NT2/D1 (cell line): ENCODE measurements at regions not wholly inside any gene's neighbourhood (a gene's known extent, or its start where the extent isn't known, plus 50 kb on each side); places are given as distances from the start of the nearest gene placed in this dataset.

Source experiments
- DNase-seq: peaks from one replicate; pipeline ENCODE4 v3.0.0-alpha.2; 2011; ENCODE audit warnings: low read depth, low spot score
- H3K27me3 ChIP-seq: 2 replicates; pipeline ENCODE4 v1.6.0; 2011; ENCODE audit warnings: mild to moderate bottlenecking; ENCODE audit not compliant: insufficient read length, insufficient read depth
- H3K36me3 ChIP-seq: 2 replicates; pipeline ENCODE4 v1.6.1; 2011; ENCODE audit warnings: mild to moderate bottlenecking, low read length, mixed read lengths; ENCODE audit not compliant: insufficient read depth, insufficient read length
- H3K4me1 ChIP-seq: 2 replicates; pipeline ENCODE4 v1.5.1; 2011; ENCODE audit not compliant: insufficient read depth, insufficient read length
- H3K4me3 ChIP-seq: 2 replicates; pipeline ENCODE4 v1.5.1; 2011; ENCODE audit warnings: low read depth; ENCODE audit not compliant: insufficient read length
- H3K9ac ChIP-seq: 2 replicates; pipeline ENCODE4 v1.6.0; 2011; ENCODE audit warnings: low read depth; ENCODE audit not compliant: insufficient read length
- H3K9me3 ChIP-seq: 2 replicates; pipeline ENCODE4 v1.5.1; 2011; ENCODE audit warnings: mild to moderate bottlenecking, low read length; ENCODE audit not compliant: insufficient read depth
- SUZ12 ChIP-seq: IDR thresholded peaks from 2 replicates; pipeline ENCODE4 v1.6.1; 2011; ENCODE audit not compliant: insufficient read length, insufficient read depth; ENCODE audit errors: extremely low read depth
- YY1 ChIP-seq: IDR thresholded peaks from 2 replicates; pipeline ENCODE4 v1.6.1; 2011; ENCODE audit not compliant: insufficient read length, insufficient read depth
- ZNF274 ChIP-seq: IDR thresholded peaks from 2 replicates; pipeline ENCODE4 v1.6.1; 2011; ENCODE audit warnings: mild to moderate bottlenecking, low read depth, low read length

DNA sequence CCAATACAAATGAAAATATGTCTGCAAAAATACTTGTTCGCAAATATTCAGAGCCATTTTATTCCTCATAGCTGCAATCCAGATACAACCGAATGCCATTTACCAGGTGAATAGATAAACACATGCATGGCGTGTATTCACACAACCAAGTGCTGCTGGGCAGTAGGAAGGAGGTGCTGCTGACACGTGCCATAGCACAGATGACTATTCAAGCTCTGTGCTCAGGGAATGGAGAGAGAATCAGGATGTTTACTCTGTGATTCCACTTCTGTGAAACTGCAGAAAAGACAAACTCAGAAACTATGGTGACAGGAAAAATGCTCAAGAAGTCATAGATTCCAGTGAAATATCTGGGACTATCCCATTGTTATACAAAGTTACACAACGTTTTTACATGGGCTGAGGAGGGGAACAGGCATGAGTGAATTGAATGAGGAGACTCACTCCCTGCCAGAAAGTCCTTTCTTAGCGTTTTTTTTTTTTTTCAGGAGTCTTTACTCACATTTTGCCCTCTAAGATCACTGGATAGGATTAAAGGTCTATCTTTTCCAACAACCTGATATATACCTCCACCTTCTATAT lies 152.9 kb upstream of the NDN start:
- Histone ChIP-seq H3K4me3 (no peak overlapping the region), H3K9me3 (no peaks in the 10 kb centered on the region), H3K27me3 (no peaks in the 10 kb centered on the region), H3K9ac (no peak overlapping the region), H3K36me3 (no peaks in the 10 kb centered on the region), H3K4me1 (no peaks in the 10 kb centered on the region)
- DNase-seq, result no peak
- no peak for TF ChIP-seq SUZ12
- no peak for TF ChIP-seq YY1
- no peak for TF ChIP-seq ZNF274

DNA sequence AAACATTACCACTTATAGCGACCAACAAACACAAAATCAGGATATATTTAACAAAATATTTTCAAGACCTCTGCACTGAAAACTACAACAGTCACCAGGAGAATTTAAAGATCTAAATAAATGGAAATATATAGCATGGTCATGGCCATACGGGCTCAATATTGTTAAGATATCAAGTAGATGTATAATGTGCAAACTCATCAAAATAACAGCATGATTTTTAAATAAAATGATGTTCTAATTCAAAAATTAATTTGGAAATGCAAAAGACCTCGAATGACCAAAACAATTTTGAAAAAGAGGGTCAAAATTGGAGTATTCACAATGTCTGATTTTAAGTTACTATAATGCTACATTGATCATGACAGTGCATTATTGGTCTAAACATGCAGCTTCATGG lies 159.1 kb upstream of the NDN start:
- no peak for DNase-seq
- Histone ChIP-seq H3K4me1 (no peaks in the 10 kb centered on the region), H3K36me3 (no peaks in the 10 kb centered on the region), H3K27me3 (no peaks in the 10 kb centered on the region), H3K9me3 (no peaks in the 10 kb centered on the region), H3K4me3 (no peak overlapping the region), H3K9ac (no peak overlapping the region)
- TF ChIP-seq ZNF274, result no peak
- TF ChIP-seq SUZ12, result no peak
- TF ChIP-seq YY1, result no peak

DNA sequence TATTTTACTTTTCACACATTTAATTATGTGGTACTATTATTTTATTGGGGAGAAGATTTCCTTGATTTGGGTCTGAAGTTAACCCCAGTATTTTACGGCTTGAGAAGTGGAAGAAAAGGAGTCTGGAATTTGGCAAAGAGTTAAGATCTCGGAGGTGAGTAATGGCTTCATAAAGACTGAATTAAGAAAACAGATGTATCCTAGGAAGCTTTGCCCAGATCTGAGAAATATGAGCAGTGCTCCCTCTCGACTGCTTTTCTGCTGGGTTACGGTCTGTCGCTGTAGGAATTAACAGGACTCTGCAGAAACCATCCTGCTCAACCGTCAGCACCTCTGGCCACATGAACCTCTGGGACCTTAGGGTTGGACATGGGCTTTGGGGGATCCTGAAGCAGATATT lies 163.6 kb upstream of the NDN start:
- no peak for TF ChIP-seq ZNF274
- no peak for TF ChIP-seq SUZ12
- no peak for TF ChIP-seq YY1
- no peaks in the 10 kb centered on the region for H3K4me1 ChIP-seq

DNA sequence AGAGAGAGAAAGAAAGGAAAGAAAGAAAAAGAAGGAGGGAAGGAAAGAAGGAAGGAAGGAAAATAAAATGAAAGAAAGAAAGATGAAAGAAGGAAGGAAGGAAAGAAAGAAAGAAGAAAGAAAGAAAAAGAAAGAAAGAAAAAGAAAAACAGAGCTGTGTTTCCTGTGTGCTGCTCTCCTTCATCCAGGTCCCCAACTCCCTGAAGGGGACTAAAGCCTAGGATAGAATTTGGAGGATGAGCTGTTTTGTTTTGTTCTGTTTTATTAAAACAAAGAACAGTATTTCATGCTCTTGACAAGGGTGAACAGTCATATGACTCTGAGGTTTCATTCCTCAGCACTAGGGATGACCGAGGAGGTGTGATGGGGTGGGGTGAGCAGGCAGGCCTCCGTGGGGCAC lies 164.8 kb upstream of the NDN start:
- no peaks in the 10 kb centered on the region for H3K9me3 ChIP-seq
- H3K4me1 ChIP-seq, result no peaks in the 10 kb centered on the region

More for the DNA sequence above, 163.6 kb upstream of the NDN start:
- no peaks in the 10 kb centered on the region for H3K36me3 ChIP-seq
- no peaks in the 10 kb centered on the region for H3K27me3 ChIP-seq
- DNase-seq, result no peak
- H3K4me3 ChIP-seq, result no peak overlapping the region
- no peaks in the 10 kb centered on the region for H3K9me3 ChIP-seq
- no peak overlapping the region for H3K9ac ChIP-seq

DNA sequence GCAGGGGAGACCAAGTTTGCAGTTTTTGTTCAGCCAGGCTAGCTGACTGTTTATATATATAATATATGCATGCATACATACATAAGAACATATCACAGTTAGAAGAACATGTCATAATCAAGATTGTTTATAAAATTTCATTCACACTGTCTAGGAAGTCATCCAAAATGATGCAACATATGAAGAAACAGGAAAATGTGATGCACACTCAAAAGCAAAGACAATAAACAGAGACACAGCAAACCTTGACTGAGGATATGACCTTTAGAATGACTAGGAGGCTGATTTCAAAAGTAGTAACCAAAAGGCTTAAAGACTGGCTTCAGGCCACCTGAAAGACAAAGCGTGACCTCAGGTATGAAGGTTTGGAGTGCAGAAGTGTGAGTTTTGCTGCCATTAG lies 166.2 kb upstream of the NDN start:
- no peaks in the 10 kb centered on the region for H3K27me3 ChIP-seq
- no peaks in the 10 kb centered on the region for H3K36me3 ChIP-seq
- H3K4me1 ChIP-seq, result no peaks in the 10 kb centered on the region
- DNase-seq, result no peak
- H3K9ac ChIP-seq, result no peak overlapping the region
- H3K4me3 ChIP-seq, result no peak overlapping the region
- no peak for TF ChIP-seq ZNF274
- no peak for TF ChIP-seq YY1
- TF ChIP-seq SUZ12, result no peak
- H3K9me3 ChIP-seq, result no peaks in the 10 kb centered on the region

More for the DNA sequence above, 164.8 kb upstream of the NDN start:
- H3K36me3 ChIP-seq, result no peaks in the 10 kb centered on the region
- DNase-seq, result no peak
- no peaks in the 10 kb centered on the region for H3K27me3 ChIP-seq
- TF ChIP-seq ZNF274, result no peak
- TF ChIP-seq YY1, result no peak
- no peak for TF ChIP-seq SUZ12
- H3K9ac ChIP-seq, result no peak overlapping the region
- no peak overlapping the region for H3K4me3 ChIP-seq

DNA sequence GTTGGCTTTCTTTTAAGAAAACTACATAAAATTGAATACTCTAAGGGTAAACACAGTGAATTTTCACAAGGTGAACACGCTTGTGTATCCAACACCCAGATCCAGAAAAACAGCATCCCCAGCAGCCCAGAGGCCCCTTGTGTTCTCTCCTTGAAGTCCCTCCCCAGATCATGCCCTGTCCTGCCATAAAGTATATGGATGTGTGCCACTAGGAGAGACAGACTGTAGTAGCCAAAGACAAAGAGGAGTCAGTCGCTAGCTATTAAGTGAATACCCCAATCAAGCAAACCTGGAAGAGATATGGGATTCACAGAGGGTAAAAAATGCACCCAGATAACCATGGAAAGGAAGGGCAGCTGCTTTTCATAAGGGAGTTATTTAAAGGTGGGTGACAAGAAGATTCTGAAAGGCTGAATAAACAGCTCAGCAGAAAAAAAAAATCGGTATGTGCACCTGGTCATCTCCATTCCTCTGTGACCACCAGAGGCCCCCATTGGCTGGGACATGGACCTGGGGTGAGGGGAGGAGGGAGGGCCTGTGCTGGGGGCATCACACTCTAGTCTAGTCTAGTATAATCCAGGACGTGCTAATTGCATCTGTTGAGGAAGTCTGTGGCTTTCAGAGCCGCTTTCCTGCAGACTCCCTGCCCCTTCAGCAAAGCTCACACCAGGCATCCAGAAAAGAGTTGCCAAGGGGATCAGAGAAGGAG lies 167.3 kb upstream of the NDN start:
- TF ChIP-seq ZNF274, result no peak
- no peak for TF ChIP-seq SUZ12
- no peak for TF ChIP-seq YY1
- no peak for DNase-seq
- H3K9me3 ChIP-seq, result no peaks in the 10 kb centered on the region
- no peak overlapping the region for H3K4me3 ChIP-seq
- H3K9ac ChIP-seq, result no peak overlapping the region
- H3K27me3 ChIP-seq, result no peaks in the 10 kb centered on the region
- H3K4me1 ChIP-seq, result no peaks in the 10 kb centered on the region
- no peaks in the 10 kb centered on the region for H3K36me3 ChIP-seq

DNA sequence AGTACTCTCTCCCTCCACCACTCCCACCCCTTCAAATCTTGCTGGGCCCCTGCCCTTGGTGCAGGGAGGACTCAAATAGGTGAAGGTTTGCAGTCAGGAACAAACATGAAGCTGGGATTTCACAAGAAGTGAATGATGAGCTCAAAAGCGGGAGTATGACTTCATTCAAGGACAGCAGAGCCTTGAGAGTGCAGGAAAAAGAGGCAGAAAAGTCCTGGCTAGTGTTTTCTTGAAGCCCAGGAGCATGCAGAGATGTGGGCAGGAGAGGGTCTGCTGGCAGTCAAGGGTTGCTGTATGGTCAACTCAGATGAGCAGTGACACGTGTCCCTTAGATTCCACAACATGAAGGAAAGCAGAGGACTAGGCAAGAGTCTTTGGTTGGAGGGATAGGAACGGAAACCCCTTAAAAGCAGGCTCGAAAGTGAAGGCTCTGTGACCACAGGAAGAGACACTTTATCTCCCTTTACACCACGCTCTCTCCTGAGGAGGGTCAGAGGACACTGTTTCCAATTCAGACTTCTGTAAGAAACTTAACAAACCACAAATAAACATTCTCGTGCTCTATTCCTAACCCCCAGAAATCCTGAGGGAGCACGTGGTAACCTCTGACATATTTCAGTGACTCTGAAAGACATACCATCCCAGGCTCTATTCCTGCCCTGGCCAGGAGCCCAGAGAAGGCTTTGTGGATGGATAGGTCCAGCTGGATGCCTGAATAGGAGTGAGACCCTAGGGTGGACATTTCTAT lies 168.0 kb upstream of the NDN start:
- Histone ChIP-seq H3K9ac (no peak overlapping the region), H3K9me3 (no peaks in the 10 kb centered on the region), H3K4me3 (no peak overlapping the region), H3K27me3 (no peaks in the 10 kb centered on the region), H3K4me1 (peaks cover 1% of the 10 kb centered on the region), H3K36me3 (no peaks in the 10 kb centered on the region)
- TF ChIP-seq ZNF274, result no peak
- no peak for TF ChIP-seq YY1
- TF ChIP-seq SUZ12, result no peak
- no peak for DNase-seq
